Neural progenitor cell (in vitro differentiated cells): ENCODE measurements at regions not wholly inside any gene's neighbourhood (a gene's known extent, or its start where the extent isn't known, plus 50 kb on each side); places are given as distances from the start of the nearest gene placed in this dataset.

ENCODE experiments used
- EZH2 ChIP-seq: fragments of 200-600 bp; sonication (generic); IDR thresholded peaks from 2 replicates; pipeline ENCODE4 v1.6.1; 2017; ENCODE audit warnings: antibody characterized with exemption, mild to moderate bottlenecking, moderate library complexity
- TF ChIP-seq, protein P1 (sequence below): fragments of 200-600 bp; sonication (generic); IDR thresholded peaks from 2 replicates; pipeline ENCODE4 v1.5.1; 2017; ENCODE audit warnings: antibody characterized with exemption, mild to moderate bottlenecking

DNA sequence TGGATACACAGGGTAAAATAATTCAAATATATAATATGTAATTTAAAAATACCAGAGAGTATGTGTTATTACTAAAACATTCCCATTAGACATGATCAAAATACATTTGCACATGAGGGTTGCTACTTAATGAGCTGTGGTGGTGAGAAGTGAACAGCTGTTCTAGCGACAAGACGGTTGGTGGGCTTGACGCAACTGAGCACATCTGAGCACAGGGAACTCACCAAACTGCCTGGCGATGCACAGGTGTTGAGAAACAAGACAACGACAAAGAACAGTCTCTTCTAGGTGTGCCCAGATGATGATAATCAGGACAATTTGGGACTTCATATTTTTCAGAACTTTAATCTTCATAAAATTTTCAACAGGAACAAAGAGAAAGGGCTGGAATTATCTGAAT, 555.1 kb upstream of the SGCG start:
- TF ChIP-seq EZH2: no peak
- TF ChIP-seq, protein P1, sequence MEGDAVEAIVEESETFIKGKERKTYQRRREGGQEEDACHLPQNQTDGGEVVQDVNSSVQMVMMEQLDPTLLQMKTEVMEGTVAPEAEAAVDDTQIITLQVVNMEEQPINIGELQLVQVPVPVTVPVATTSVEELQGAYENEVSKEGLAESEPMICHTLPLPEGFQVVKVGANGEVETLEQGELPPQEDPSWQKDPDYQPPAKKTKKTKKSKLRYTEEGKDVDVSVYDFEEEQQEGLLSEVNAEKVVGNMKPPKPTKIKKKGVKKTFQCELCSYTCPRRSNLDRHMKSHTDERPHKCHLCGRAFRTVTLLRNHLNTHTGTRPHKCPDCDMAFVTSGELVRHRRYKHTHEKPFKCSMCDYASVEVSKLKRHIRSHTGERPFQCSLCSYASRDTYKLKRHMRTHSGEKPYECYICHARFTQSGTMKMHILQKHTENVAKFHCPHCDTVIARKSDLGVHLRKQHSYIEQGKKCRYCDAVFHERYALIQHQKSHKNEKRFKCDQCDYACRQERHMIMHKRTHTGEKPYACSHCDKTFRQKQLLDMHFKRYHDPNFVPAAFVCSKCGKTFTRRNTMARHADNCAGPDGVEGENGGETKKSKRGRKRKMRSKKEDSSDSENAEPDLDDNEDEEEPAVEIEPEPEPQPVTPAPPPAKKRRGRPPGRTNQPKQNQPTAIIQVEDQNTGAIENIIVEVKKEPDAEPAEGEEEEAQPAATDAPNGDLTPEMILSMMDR: no peak
